PFSK-1 (cell line): ENCODE measurements at regions not wholly inside any gene's neighbourhood (a gene's known extent, or its start where the extent isn't known, plus 50 kb on each side); places are given as distances from the start of the nearest gene placed in this dataset.

Source experiments
- FOXP2 ChIP-seq: optimal IDR thresholded peaks from 2 replicates; pipeline ENCODE3; 2011; ENCODE audit warnings: borderline replicate concordance, control low read depth, inconsistent platforms; ENCODE audit not compliant: insufficient read depth; ENCODE audit errors: extremely low read length, extremely low read depth
- POLR2AphosphoS5 ChIP-seq: IDR thresholded peaks from 2 replicates; pipeline ENCODE4 v1.6.1; 2012; ENCODE audit warnings: low read depth, mild to moderate bottlenecking, control low read depth, low read length, moderate library complexity
- REST ChIP-seq, 2 experiments: IDR thresholded peaks; 2 replicates each; pipeline versions ENCODE4 v1.6.1 to v1.8.0; 2011 to 2012; ENCODE audit warnings: low read depth in 2 of 2, low read length in 2 of 2, control low read depth in 1 of 2, inconsistent platforms in 1 of 2, mild to moderate bottlenecking in 1 of 2, moderate library complexity in 1 of 2; ENCODE audit not compliant: insufficient read depth in 1 of 2
- SIN3A ChIP-seq: IDR thresholded peaks from 2 replicates; pipeline ENCODE4 v1.6.1; 2012; ENCODE audit warnings: mild to moderate bottlenecking, low read length, moderate library complexity, borderline replicate concordance; ENCODE audit not compliant: insufficient read depth
- TAF1 ChIP-seq: IDR thresholded peaks from 2 replicates; pipeline ENCODE4 v1.6.1; 2012; ENCODE audit warnings: low read length, control low read depth, borderline replicate concordance; ENCODE audit not compliant: insufficient read depth

- TF ChIP-seq FOXP2 (no peak), TAF1 (no peak), SIN3A (no peak), POLR2AphosphoS5 (no peak)
Measured at GRCh38 chr22:34880662-34881061, 185.3 kb upstream of the ISX start.

DNA sequence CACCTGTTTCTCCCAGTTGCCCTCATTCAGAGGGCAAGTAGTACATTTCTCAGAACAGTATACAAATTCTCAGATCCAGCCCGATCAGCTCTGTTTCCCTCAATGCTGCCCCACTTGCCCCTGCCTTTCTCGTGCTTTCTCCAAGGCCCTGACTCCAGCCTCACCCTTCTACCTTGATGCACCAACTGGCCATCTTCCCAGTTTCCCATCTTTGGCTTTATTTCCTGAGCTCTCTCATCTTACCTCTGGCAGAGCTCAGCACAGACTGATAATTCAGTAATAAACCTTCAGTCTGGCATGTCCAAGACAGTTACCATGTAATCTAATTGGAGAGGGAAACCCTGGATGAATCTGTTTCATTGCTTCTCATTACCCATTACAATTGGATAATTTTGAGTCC, 184.5 kb upstream of the ISX start:
- TF ChIP-seq REST (IDR thresholded peaks at IDR 0.05; ENCODE audit: insufficient read depth in 1 of 2, low read depth in 2 of 2, low read length in 2 of 2) (no peak), SIN3A (no peak), TAF1 (no peak), FOXP2 (no peak), POLR2AphosphoS5 (no peak)

- no peak for TF ChIP-seq TAF1
- no peak for TF ChIP-seq FOXP2
- no peak for TF ChIP-seq SIN3A
Measured at GRCh38 chr22:34885852-34886251, 180.1 kb upstream of the ISX start.

GRCh38 chr22:34886391-34886790, 179.6 kb upstream of the ISX start:
- TF ChIP-seq REST (IDR thresholded peaks at IDR 0.05; ENCODE audit: insufficient read depth in 1 of 2, low read depth in 2 of 2, low read length in 2 of 2): no peak
- no peak for TF ChIP-seq FOXP2
- TF ChIP-seq SIN3A: no peak
- no peak for TF ChIP-seq TAF1
- TF ChIP-seq POLR2AphosphoS5: no peak

GRCh38 chr22:34886812-34887211, 179.1 kb upstream of the ISX start:
- TF ChIP-seq POLR2AphosphoS5 (no peak), SIN3A (no peak), FOXP2 (no peak), TAF1 (no peak), REST (IDR thresholded peaks at IDR 0.05; ENCODE audit: insufficient read depth in 1 of 2, low read depth in 2 of 2, low read length in 2 of 2) (no peak)

GRCh38 chr22:34897126-34897525, 168.8 kb upstream of the ISX start:
- TF ChIP-seq TAF1 (no peak), REST (IDR thresholded peaks at IDR 0.05; ENCODE audit: insufficient read depth in 1 of 2, low read depth in 2 of 2, low read length in 2 of 2) (no peak), POLR2AphosphoS5 (no peak), SIN3A (no peak), FOXP2 (no peak)
